Fibroblast of lung (primary cell): ENCODE measurements at regions not wholly inside any gene's neighbourhood (a gene's known extent, or its start where the extent isn't known, plus 50 kb on each side); places are given as distances from the start of the nearest gene placed in this dataset.

ENCODE experiments used
- DNase-seq, 2 donors: peaks; one replicate each; pipeline versions ENCODE4 v3.0.0 to v3.0.0-alpha.2; 2010; ENCODE audit warnings: low read depth in 2 of 2
- H2AFZ ChIP-seq: 2 replicates; pipeline ENCODE4 v1.5.1; 2012; ENCODE audit warnings: low read length, control low read depth, inconsistent platforms
- H3K27ac ChIP-seq: 2 replicates; pipeline ENCODE4 v1.5.1; 2011; ENCODE audit warnings: low read length, control low read depth; ENCODE audit not compliant: insufficient read depth
- H3K27me3 ChIP-seq: 2 replicates; pipeline ENCODE4 v1.5.1; 2011; ENCODE audit warnings: mild to moderate bottlenecking, low read length; ENCODE audit not compliant: control insufficient read depth, insufficient read depth
- H3K36me3 ChIP-seq: 2 replicates; pipeline ENCODE4 v1.5.1; 2011; ENCODE audit warnings: low read length; ENCODE audit not compliant: control insufficient read depth, insufficient read depth
- H3K4me1 ChIP-seq: 2 replicates; pipeline ENCODE4 v1.5.1; 2011; ENCODE audit warnings: low read length; ENCODE audit not compliant: control insufficient read depth, insufficient read depth; ENCODE audit errors: extremely low read depth
- H3K4me2 ChIP-seq: 2 replicates; pipeline ENCODE4 v1.5.1; 2011; ENCODE audit warnings: low read length, control low read depth; ENCODE audit not compliant: insufficient read depth; ENCODE audit errors: extremely low read depth
- H3K4me3 ChIP-seq, 4 experiments: fragments of 200-600 bp in 1 of 4; sonication (generic) in 1 of 4; replicated peaks in 1 of 4; 2 replicates each; pipeline ENCODE4 v1.5.1; 2011 to 2016; ENCODE audit warnings: low read length in 4 of 4, low read depth in 3 of 4, mild to moderate bottlenecking in 3 of 4, control low read depth in 2 of 4, inconsistent platforms in 1 of 4, mixed read lengths in 1 of 4; ENCODE audit not compliant: insufficient read depth in 1 of 4; ENCODE audit errors: control extremely low read depth in 1 of 4
- H3K79me2 ChIP-seq: 2 replicates; pipeline ENCODE4 v1.5.1; 2012; ENCODE audit warnings: mild to moderate bottlenecking, low read length, inconsistent platforms; ENCODE audit not compliant: control insufficient read depth, insufficient read depth
- H3K9ac ChIP-seq: 2 replicates; pipeline ENCODE4 v1.5.1; 2011; ENCODE audit warnings: mild to moderate bottlenecking, low read length, control low read depth; ENCODE audit not compliant: insufficient read depth
- H3K9me3 ChIP-seq: 2 replicates; pipeline ENCODE4 v1.5.1; 2012; ENCODE audit warnings: low read depth, low read length; ENCODE audit not compliant: control insufficient read depth, insufficient read depth
- H4K20me1 ChIP-seq: 2 replicates; pipeline ENCODE4 v1.5.1; 2011; ENCODE audit warnings: low read length; ENCODE audit not compliant: control insufficient read depth, insufficient read depth; ENCODE audit errors: extremely low read depth
- CTCF ChIP-seq, 2 donors: IDR thresholded peaks in 1 of 2; conservative IDR thresholded peaks in 1 of 2; 1 replicate in 1 of 2; 2 replicates in 1 of 2; pipeline ENCODE4 v1.5.1; 2011 to 2012; ENCODE audit warnings: low read length in 2 of 2, control low read depth in 1 of 2, inconsistent platforms in 1 of 2, low read depth in 1 of 2, mild to moderate bottlenecking in 1 of 2
- EZH2 ChIP-seq: IDR thresholded peaks from 2 replicates; pipeline ENCODE4 v1.5.1; 2012; ENCODE audit warnings: low read length, control low read depth, mild to moderate bottlenecking; ENCODE audit errors: missing control alignments

GRCh38 chr6:151723152-151723551 is 84.3 kb upstream of the ESR1 start:
- H3K27ac ChIP-seq = no peak overlapping the region
- no peak for TF ChIP-seq CTCF (conservative IDR thresholded peaks at IDR 0.05 in 1 of 2, IDR thresholded peaks at IDR 0.05 in 1 of 2; ENCODE audit: low read depth in 1 of 2, low read length in 2 of 2)
- TF ChIP-seq EZH2 = no peak

GRCh38 chr6:151729829-151730495 is 77.5 kb upstream of the ESR1 start:
- Histone ChIP-seq H4K20me1 (no peaks in the 10 kb centered on the region), H3K36me3 (no peaks in the 10 kb centered on the region), H3K4me2 (no peak overlapping the region), H3K9me3 (no peaks in the 10 kb centered on the region), H3K27me3 (no peaks in the 10 kb centered on the region), H3K4me1 (no peaks in the 10 kb centered on the region), H3K4me3 (no peak overlapping the region), H3K27ac (no peak overlapping the region), H2AFZ (no peak overlapping the region), H3K79me2 (no peaks in the 10 kb centered on the region), H3K9ac (no peak overlapping the region)
- DNase-seq = no peak
- TF ChIP-seq EZH2 (no peak), CTCF (conservative IDR thresholded peaks at IDR 0.05 in 1 of 2, IDR thresholded peaks at IDR 0.05 in 1 of 2; ENCODE audit: low read depth in 1 of 2, low read length in 2 of 2) (no peak)

More at GRCh38 chr6:151723152-151723551, 84.3 kb upstream of the ESR1 start:
- no peak overlapping the region for H2AFZ ChIP-seq
- H4K20me1 ChIP-seq = no peaks in the 10 kb centered on the region
- H3K4me1 ChIP-seq = no peaks in the 10 kb centered on the region
- H3K9ac ChIP-seq = no peak overlapping the region
- no peaks in the 10 kb centered on the region for H3K9me3 ChIP-seq
- no peak for DNase-seq
- no peaks in the 10 kb centered on the region for H3K27me3 ChIP-seq
- H3K79me2 ChIP-seq = no peaks in the 10 kb centered on the region
- no peaks in the 10 kb centered on the region for H3K36me3 ChIP-seq
- no peak overlapping the region for H3K4me3 ChIP-seq
- no peak overlapping the region for H3K4me2 ChIP-seq

GRCh38 chr6:151730496-151730870 is 77.0 kb upstream of the ESR1 start:
- Histone ChIP-seq H3K4me3 (no peak overlapping the region), H3K9ac (no peak overlapping the region), H4K20me1 (no peaks in the 10 kb centered on the region), H3K27me3 (no peaks in the 10 kb centered on the region), H3K4me1 (no peaks in the 10 kb centered on the region), H3K36me3 (no peaks in the 10 kb centered on the region), H3K9me3 (no peaks in the 10 kb centered on the region), H3K27ac (no peak overlapping the region), H3K79me2 (no peaks in the 10 kb centered on the region), H3K4me2 (no peak overlapping the region), H2AFZ (no peak overlapping the region)
- no peak for DNase-seq
- TF ChIP-seq CTCF (conservative IDR thresholded peaks at IDR 0.05 in 1 of 2, IDR thresholded peaks at IDR 0.05 in 1 of 2; ENCODE audit: low read depth in 1 of 2, low read length in 2 of 2) = no peak
- no peak for TF ChIP-seq EZH2
